GM12875 (cell line): ENCODE measurements at regions not wholly inside any gene's neighbourhood (a gene's known extent, or its start where the extent isn't known, plus 50 kb on each side); places are given as distances from the start of the nearest gene placed in this dataset.

Experiments
- H3K4me3 ChIP-seq: one replicate; pipeline ENCODE4 v1.5.1; 2011; ENCODE audit warnings: low read depth, low read length, control low read depth
- CTCF ChIP-seq: IDR thresholded peaks from 2 replicates; pipeline ENCODE4 v1.5.1; 2011; ENCODE audit warnings: low read depth, mild to moderate bottlenecking, control low read depth, inconsistent platforms, low read length, moderate library complexity, borderline replicate concordance; ENCODE audit not compliant: insufficient read depth

- no peak for TF ChIP-seq CTCF
- H3K4me3 ChIP-seq: no peak overlapping the region
Observed at GRCh38 chr6:139659196-139659595, 284.7 kb upstream of the CITED2 start.

GRCh38 chr6:139657119-139657518 lies 282.7 kb upstream of the CITED2 start:
- TF ChIP-seq CTCF: no peak
- no peak overlapping the region for H3K4me3 ChIP-seq

- no peak for TF ChIP-seq CTCF
- H3K4me3 ChIP-seq: no peak overlapping the region
Observed at GRCh38 chr6:139655783-139656705, 281.6 kb upstream of the CITED2 start.

- no peak overlapping the region for H3K4me3 ChIP-seq
- no peak for TF ChIP-seq CTCF
Observed at GRCh38 chr6:139654888-139655782, 280.7 kb upstream of the CITED2 start.

- no peak for TF ChIP-seq CTCF
Observed at GRCh38 chr6:139654309-139654708, 279.9 kb upstream of the CITED2 start.

GRCh38 chr6:139653111-139653510 lies 278.7 kb upstream of the CITED2 start:
- H3K4me3 ChIP-seq: no peak overlapping the region
- no peak for TF ChIP-seq CTCF

More at GRCh38 chr6:139654309-139654708, 279.9 kb upstream of the CITED2 start:
- no peak overlapping the region for H3K4me3 ChIP-seq
